ENCODE measurements at regions not wholly inside any gene's neighbourhood (a gene's known extent, or its start where the extent isn't known, plus 50 kb on each side); places are given as distances from the start of the nearest gene placed in this dataset.

GRCh38 chr18:39033312-39033711, 1467.7 kb upstream of the CELF4 start:
- DNase-seq (ENCODE audit: low read depth): no peak
- TF ChIP-seq CTCF (conservative IDR thresholded peaks at IDR 0.05; ENCODE audit: control insufficient read depth, insufficient read depth, low read depth, low read length): no peak
- H3K4me3 ChIP-seq (ENCODE audit: control insufficient read depth, low read depth, low read length): no peak overlapping the region

- no peak for TF ChIP-seq CTCF (conservative IDR thresholded peaks at IDR 0.05; ENCODE audit: control insufficient read depth, insufficient read depth, low read depth, low read length)
- DNase-seq (ENCODE audit: low read depth): no peak
- H3K4me3 ChIP-seq (ENCODE audit: control insufficient read depth, low read depth, low read length): no peak overlapping the region
Measured at GRCh38 chr18:39031647-39032046, 1466.0 kb upstream of the CELF4 start.

- no peak for TF ChIP-seq CTCF (conservative IDR thresholded peaks at IDR 0.05; ENCODE audit: control insufficient read depth, insufficient read depth, low read depth, low read length)
- H3K4me3 ChIP-seq (ENCODE audit: control insufficient read depth, low read depth, low read length): no peak overlapping the region
- no peak for DNase-seq (ENCODE audit: low read depth)
Measured at GRCh38 chr18:39030124-39030655, 1464.6 kb upstream of the CELF4 start.

- no peak overlapping the region for H3K4me3 ChIP-seq (ENCODE audit: control insufficient read depth, low read depth, low read length)
- TF ChIP-seq CTCF (conservative IDR thresholded peaks at IDR 0.05; ENCODE audit: control insufficient read depth, insufficient read depth, low read depth, low read length): no peak
- DNase-seq (ENCODE audit: low read depth): no peak
Measured at GRCh38 chr18:39025531-39025930, 1459.9 kb upstream of the CELF4 start.

GRCh38 chr18:39019989-39020388, 1454.4 kb upstream of the CELF4 start:
- TF ChIP-seq CTCF (conservative IDR thresholded peaks at IDR 0.05; ENCODE audit: control insufficient read depth, insufficient read depth, low read depth, low read length): no peak
- DNase-seq (ENCODE audit: low read depth): no peak
- H3K4me3 ChIP-seq (ENCODE audit: control insufficient read depth, low read depth, low read length): no peak overlapping the region

GRCh38 chr18:39007031-39007902, 1441.7 kb upstream of the CELF4 start:
- TF ChIP-seq CTCF (conservative IDR thresholded peaks at IDR 0.05; ENCODE audit: control insufficient read depth, insufficient read depth, low read depth, low read length): no peak
- H3K4me3 ChIP-seq (ENCODE audit: control insufficient read depth, low read depth, low read length): no peak overlapping the region
- no peak for DNase-seq (ENCODE audit: low read depth)

All from fibroblast of mammary gland (primary cell).